ENCODE measurements at regions not wholly inside any gene's neighbourhood (a gene's known extent, or its start where the extent isn't known, plus 50 kb on each side); places are given as distances from the start of the nearest gene placed in this dataset.

GRCh38 chr10:3484306-3485056 lies 300.5 kb downstream of the KLF6 start:
- no peak for DNase-seq (ENCODE audit: low read depth in 3 of 3)

- DNase-seq (ENCODE audit: low read depth in 3 of 3): no peak
Measured at GRCh38 chr10:3482200-3482993, 302.6 kb downstream of the KLF6 start.

- no peak for DNase-seq (ENCODE audit: low read depth in 3 of 3)
Measured at GRCh38 chr10:3481496-3481895, 303.5 kb downstream of the KLF6 start.

- no peak for DNase-seq (ENCODE audit: low read depth in 3 of 3)
Measured at GRCh38 chr10:3480990-3481315, 304.1 kb downstream of the KLF6 start.

GRCh38 chr10:3480281-3480989 lies 304.6 kb downstream of the KLF6 start:
- DNase-seq (ENCODE audit: low read depth in 3 of 3): no peak

- no peak for DNase-seq (ENCODE audit: low read depth in 3 of 3)
Measured at GRCh38 chr10:3478632-3479240, 306.2 kb upstream of the PITRM1 start.

GRCh38 chr10:3478153-3478552 lies 305.6 kb upstream of the PITRM1 start:
- no peak for DNase-seq (ENCODE audit: low read depth in 3 of 3)

- DNase-seq (ENCODE audit: low read depth in 3 of 3): no peak
Measured at GRCh38 chr10:3477683-3478082, 305.1 kb upstream of the PITRM1 start.

GRCh38 chr10:3476640-3477448 lies 304.3 kb upstream of the PITRM1 start:
- no peak for DNase-seq (ENCODE audit: low read depth in 3 of 3)

- no peak for DNase-seq (ENCODE audit: low read depth in 3 of 3)
Measured at GRCh38 chr10:3476186-3476585, 303.6 kb upstream of the PITRM1 start.

- no peak for DNase-seq (ENCODE audit: low read depth in 3 of 3)
Measured at GRCh38 chr10:3475367-3475766, 302.8 kb upstream of the PITRM1 start.

GRCh38 chr10:3474266-3474665 lies 301.7 kb upstream of the PITRM1 start:
- no peak for DNase-seq (ENCODE audit: low read depth in 3 of 3)

GRCh38 chr10:3473271-3473670 lies 300.7 kb upstream of the PITRM1 start:
- no peak for DNase-seq (ENCODE audit: low read depth in 3 of 3)

- no peak for DNase-seq (ENCODE audit: low read depth in 3 of 3)
Measured at GRCh38 chr10:3472287-3473051, 299.9 kb upstream of the PITRM1 start.

- DNase-seq (ENCODE audit: low read depth in 3 of 3): no peak
Measured at GRCh38 chr10:3471927-3472286, 299.3 kb upstream of the PITRM1 start.

- DNase-seq (ENCODE audit: low read depth in 3 of 3): no peak
Measured at GRCh38 chr10:3471472-3471871, 298.9 kb upstream of the PITRM1 start.

GRCh38 chr10:3470191-3470590 lies 297.6 kb upstream of the PITRM1 start:
- no peak for DNase-seq (ENCODE audit: low read depth in 3 of 3)

- DNase-seq (ENCODE audit: low read depth in 3 of 3): no peak
Measured at GRCh38 chr10:3469639-3470020, 297.0 kb upstream of the PITRM1 start.

- DNase-seq (ENCODE audit: low read depth in 3 of 3): peak in 1 of 3 experiments; percentile 16
Measured at GRCh38 chr10:3468919-3469638, 296.5 kb upstream of the PITRM1 start.
